ENCODE measurements at regions not wholly inside any gene's neighbourhood (a gene's known extent, or its start where the extent isn't known, plus 50 kb on each side); places are given as distances from the start of the nearest gene placed in this dataset.
"Not testable (repeated sequence)": the region's sequence is repeated elsewhere in the genome, so short reads cannot be mapped to it uniquely, and the experiment has no call there.

GRCh38 chr3:110506890-110507289 is 564.7 kb upstream of the NECTIN3 start:
- DNase-seq (ENCODE audit: low spot score) = no peak
- TF ChIP-seq EZH2 (IDR thresholded peaks at IDR 0.05; ENCODE audit: borderline replicate concordance, low read depth, low read length, poor library complexity, severe bottlenecking) = no peak
- TF ChIP-seq, protein P1, sequence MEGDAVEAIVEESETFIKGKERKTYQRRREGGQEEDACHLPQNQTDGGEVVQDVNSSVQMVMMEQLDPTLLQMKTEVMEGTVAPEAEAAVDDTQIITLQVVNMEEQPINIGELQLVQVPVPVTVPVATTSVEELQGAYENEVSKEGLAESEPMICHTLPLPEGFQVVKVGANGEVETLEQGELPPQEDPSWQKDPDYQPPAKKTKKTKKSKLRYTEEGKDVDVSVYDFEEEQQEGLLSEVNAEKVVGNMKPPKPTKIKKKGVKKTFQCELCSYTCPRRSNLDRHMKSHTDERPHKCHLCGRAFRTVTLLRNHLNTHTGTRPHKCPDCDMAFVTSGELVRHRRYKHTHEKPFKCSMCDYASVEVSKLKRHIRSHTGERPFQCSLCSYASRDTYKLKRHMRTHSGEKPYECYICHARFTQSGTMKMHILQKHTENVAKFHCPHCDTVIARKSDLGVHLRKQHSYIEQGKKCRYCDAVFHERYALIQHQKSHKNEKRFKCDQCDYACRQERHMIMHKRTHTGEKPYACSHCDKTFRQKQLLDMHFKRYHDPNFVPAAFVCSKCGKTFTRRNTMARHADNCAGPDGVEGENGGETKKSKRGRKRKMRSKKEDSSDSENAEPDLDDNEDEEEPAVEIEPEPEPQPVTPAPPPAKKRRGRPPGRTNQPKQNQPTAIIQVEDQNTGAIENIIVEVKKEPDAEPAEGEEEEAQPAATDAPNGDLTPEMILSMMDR (conservative IDR thresholded peaks at IDR 0.05; ENCODE audit: low read depth, low read length) = no peak
- BruUV-seq (replicated peaks) = no TSS peak
- ChIA-PET CTCF (no interaction called here), POLR2A (ENCODE audit: low non-redundant PET) (no interaction called here)
- H3K36me3 ChIP-seq (ENCODE audit: insufficient read depth, low read length, poor library complexity, severe bottlenecking) = no peaks in the 10 kb centered on the region
- H3K4me1 ChIP-seq (ENCODE audit: insufficient read depth, low read length, poor library complexity, severe bottlenecking) = no peaks in the 10 kb centered on the region
- no peaks in the 10 kb centered on the region for H3K9me3 ChIP-seq (ENCODE audit: low read depth, low read length, poor library complexity, severe bottlenecking)
- H3K27ac ChIP-seq (ENCODE audit: low read depth, low read length, poor library complexity, severe bottlenecking) = no peak overlapping the region
- intact Hi-C loops (cut with micrococcal nuclease; ENCODE audit: unreplicated experiment) = no loop called here
- H3K4me3 ChIP-seq (ENCODE audit: low read depth, low read length, poor library complexity, severe bottlenecking) = no peak overlapping the region
- no peaks in the 10 kb centered on the region for H3K27me3 ChIP-seq (replicated peaks; ENCODE audit: insufficient read depth, low read depth, low read length, poor library complexity)

GRCh38 chr3:110507570-110507969 is 564.0 kb upstream of the NECTIN3 start:
- CTCF ChIA-PET; H3K36me3 ChIP-seq (ENCODE audit: insufficient read depth, low read length, poor library complexity, severe bottlenecking); H3K4me1 ChIP-seq (ENCODE audit: insufficient read depth, low read length, poor library complexity, severe bottlenecking); POLR2A ChIA-PET (ENCODE audit: low non-redundant PET); DNase-seq (ENCODE audit: low spot score); H3K4me3 ChIP-seq (ENCODE audit: low read depth, low read length, poor library complexity, severe bottlenecking); BruUV-seq (replicated peaks); H3K27me3 ChIP-seq (replicated peaks; ENCODE audit: insufficient read depth, low read depth, low read length, poor library complexity); H3K27ac ChIP-seq (ENCODE audit: low read depth, low read length, poor library complexity, severe bottlenecking); intact Hi-C loops (cut with micrococcal nuclease; ENCODE audit: unreplicated experiment); H3K9me3 ChIP-seq (ENCODE audit: low read depth, low read length, poor library complexity, severe bottlenecking): not testable (repeated sequence)

GRCh38 chr3:110512961-110513360 is 558.7 kb upstream of the NECTIN3 start:
- ChIA-PET POLR2A (ENCODE audit: low non-redundant PET) (no interaction called here), CTCF (no interaction called here)
- no TSS peak for BruUV-seq (replicated peaks)
- no peaks in the 10 kb centered on the region for H3K36me3 ChIP-seq (ENCODE audit: insufficient read depth, low read length, poor library complexity, severe bottlenecking)
- no peaks in the 10 kb centered on the region for H3K9me3 ChIP-seq (ENCODE audit: low read depth, low read length, poor library complexity, severe bottlenecking)
- no peaks in the 10 kb centered on the region for H3K27me3 ChIP-seq (replicated peaks; ENCODE audit: insufficient read depth, low read depth, low read length, poor library complexity)
- DNase-seq (ENCODE audit: low spot score) = no peak
- H3K4me3 ChIP-seq (ENCODE audit: low read depth, low read length, poor library complexity, severe bottlenecking) = no peak overlapping the region
- intact Hi-C loops (cut with micrococcal nuclease; ENCODE audit: unreplicated experiment) = no loop called here
- H3K27ac ChIP-seq (ENCODE audit: low read depth, low read length, poor library complexity, severe bottlenecking) = no peak overlapping the region
- H3K4me1 ChIP-seq (ENCODE audit: insufficient read depth, low read length, poor library complexity, severe bottlenecking) = no peaks in the 10 kb centered on the region
- TF ChIP-seq EZH2 (IDR thresholded peaks at IDR 0.05; ENCODE audit: borderline replicate concordance, low read depth, low read length, poor library complexity, severe bottlenecking) = no peak
- TF ChIP-seq, protein P1 (conservative IDR thresholded peaks at IDR 0.05; ENCODE audit: low read depth, low read length) = no peak

- no peaks in the 10 kb centered on the region for H3K4me1 ChIP-seq (ENCODE audit: insufficient read depth, low read length, poor library complexity, severe bottlenecking)
- POLR2A ChIA-PET (ENCODE audit: low non-redundant PET) = no interaction called here
Measured at GRCh38 chr3:110518031-110518430, 553.6 kb upstream of the NECTIN3 start.

More at GRCh38 chr3:110518031-110518430, 553.6 kb upstream of the NECTIN3 start:
- Histone ChIP-seq H3K9me3 (ENCODE audit: low read depth, low read length, poor library complexity, severe bottlenecking) (no peaks in the 10 kb centered on the region), H3K4me3 (ENCODE audit: low read depth, low read length, poor library complexity, severe bottlenecking) (no peak overlapping the region), H3K27me3 (replicated peaks; ENCODE audit: insufficient read depth, low read depth, low read length, poor library complexity) (no peaks in the 10 kb centered on the region), H3K36me3 (ENCODE audit: insufficient read depth, low read length, poor library complexity, severe bottlenecking) (no peaks in the 10 kb centered on the region), H3K27ac (ENCODE audit: low read depth, low read length, poor library complexity, severe bottlenecking) (no peak overlapping the region)
- CTCF ChIA-PET = no interaction called here
- no TSS peak for BruUV-seq (replicated peaks)
- intact Hi-C loops (cut with micrococcal nuclease; ENCODE audit: unreplicated experiment) = no loop called here
- DNase-seq (ENCODE audit: low spot score) = no peak
- TF ChIP-seq, protein P1 (conservative IDR thresholded peaks at IDR 0.05; ENCODE audit: low read depth, low read length) = no peak
- no peak for TF ChIP-seq EZH2 (IDR thresholded peaks at IDR 0.05; ENCODE audit: borderline replicate concordance, low read depth, low read length, poor library complexity, severe bottlenecking)

Measured in A673 (cell line).